Peyer's patch (tissue), 4 donors: ENCODE measurements at regions not wholly inside any gene's neighbourhood (a gene's known extent, or its start where the extent isn't known, plus 50 kb on each side); places are given as distances from the start of the nearest gene placed in this dataset.
"Not testable (repeated sequence)": the region's sequence is repeated elsewhere in the genome, so short reads cannot be mapped to it uniquely, and the experiment has no call there.

Experiments
- DNase-seq, 3 donors: peaks; one replicate each; pipeline ENCODE4 v3.0.0-alpha.2; 2017 to 2019
- H3K27ac ChIP-seq, 4 donors: fragments of 200-600 bp; sonication (generic); one replicate each; pipeline ENCODE4 v1.5.1; 2016 to 2019
- H3K27me3 ChIP-seq, 2 donors: fragments of 200-600 bp; sonication (generic); one replicate each; pipeline ENCODE4 v1.5.1; 2019
- H3K36me3 ChIP-seq, 3 donors: fragments of 200-600 bp; sonication (generic); one replicate each; pipeline ENCODE4 v1.5.1; 2016 to 2019
- H3K4me1 ChIP-seq, 4 donors: fragments of 200-600 bp; sonication (generic); one replicate each; pipeline ENCODE4 v1.5.1; 2016 to 2019
- H3K4me3 ChIP-seq, 4 donors: fragments of 200-600 bp; sonication (generic); 1 replicate in 3 of 4; 2 replicates in 1 of 4; pipeline ENCODE4 v1.5.1; 2016 to 2019; ENCODE audit warnings: mild to moderate bottlenecking in 1 of 4
- H3K9me3 ChIP-seq, 4 donors: fragments of 200-600 bp; sonication (generic); one replicate each; pipeline ENCODE4 v1.5.1; 2016 to 2019; ENCODE audit warnings: mild to moderate bottlenecking in 1 of 4
- POLR2A ChIP-seq, 2 donors: fragments of 450-650 bp; IDR thresholded peaks; one replicate each; pipeline ENCODE4 v1.5.1; 2017; ENCODE audit warnings: antibody characterized with exemption in 2 of 2, mild to moderate bottlenecking in 2 of 2, moderate library complexity in 2 of 2
- TF ChIP-seq, protein P1 (sequence below), 6 experiments: fragments of 450-650 bp in 4 of 6; fragments of 200-600 bp in 2 of 6; sonication (generic) in 1 of 6; IDR thresholded peaks; one replicate each; pipeline ENCODE4 v1.5.1; 2017 to 2019; ENCODE audit warnings: antibody characterized with exemption in 6 of 6, mild to moderate bottlenecking in 3 of 6, moderate library complexity in 1 of 6

DNA sequence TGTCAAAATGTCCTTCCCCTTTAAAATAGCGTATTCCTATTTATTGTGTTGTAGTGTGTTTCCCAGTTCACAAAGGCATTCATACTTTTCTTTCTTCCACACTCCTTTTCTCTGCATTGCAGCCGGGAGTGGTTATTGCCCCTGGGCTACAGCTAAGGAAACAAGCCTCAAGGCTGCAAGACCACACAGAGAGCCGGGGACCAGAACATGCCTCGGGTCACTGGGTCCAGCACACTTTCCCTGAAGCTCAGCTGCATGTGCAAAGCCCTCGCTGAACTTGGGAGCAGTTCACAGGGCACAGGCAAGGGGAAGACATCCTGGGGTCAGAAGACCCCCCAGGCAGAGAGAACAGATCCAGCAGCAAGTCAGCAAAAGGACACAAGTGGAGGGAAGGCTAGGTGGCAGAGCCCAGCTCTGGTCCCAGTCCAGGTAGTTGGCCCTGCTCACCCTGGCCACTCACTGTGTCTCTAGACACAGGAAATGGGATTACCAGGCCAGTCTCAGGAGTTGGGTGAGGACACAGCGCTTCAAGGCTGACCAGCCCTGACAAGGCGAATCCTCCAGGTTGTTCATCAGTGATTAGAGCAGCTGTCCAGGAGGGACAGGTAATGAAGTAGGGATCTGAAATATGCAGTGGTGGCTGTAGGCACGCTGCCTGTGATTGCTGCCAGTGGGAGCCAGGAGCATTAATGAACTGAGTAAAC, 118.2 kb downstream of the CD83 start:
- DNase-seq = no peak
- TF ChIP-seq, protein P1, sequence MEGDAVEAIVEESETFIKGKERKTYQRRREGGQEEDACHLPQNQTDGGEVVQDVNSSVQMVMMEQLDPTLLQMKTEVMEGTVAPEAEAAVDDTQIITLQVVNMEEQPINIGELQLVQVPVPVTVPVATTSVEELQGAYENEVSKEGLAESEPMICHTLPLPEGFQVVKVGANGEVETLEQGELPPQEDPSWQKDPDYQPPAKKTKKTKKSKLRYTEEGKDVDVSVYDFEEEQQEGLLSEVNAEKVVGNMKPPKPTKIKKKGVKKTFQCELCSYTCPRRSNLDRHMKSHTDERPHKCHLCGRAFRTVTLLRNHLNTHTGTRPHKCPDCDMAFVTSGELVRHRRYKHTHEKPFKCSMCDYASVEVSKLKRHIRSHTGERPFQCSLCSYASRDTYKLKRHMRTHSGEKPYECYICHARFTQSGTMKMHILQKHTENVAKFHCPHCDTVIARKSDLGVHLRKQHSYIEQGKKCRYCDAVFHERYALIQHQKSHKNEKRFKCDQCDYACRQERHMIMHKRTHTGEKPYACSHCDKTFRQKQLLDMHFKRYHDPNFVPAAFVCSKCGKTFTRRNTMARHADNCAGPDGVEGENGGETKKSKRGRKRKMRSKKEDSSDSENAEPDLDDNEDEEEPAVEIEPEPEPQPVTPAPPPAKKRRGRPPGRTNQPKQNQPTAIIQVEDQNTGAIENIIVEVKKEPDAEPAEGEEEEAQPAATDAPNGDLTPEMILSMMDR (IDR thresholded peaks at IDR 0.05) = no peak
- TF ChIP-seq POLR2A (IDR thresholded peaks at IDR 0.05) = no peak
- H3K27me3 ChIP-seq = no peaks in the 10 kb centered on the region
- H3K27ac ChIP-seq = no peak overlapping the region
- no peak overlapping the region for H3K4me3 ChIP-seq
- no peaks in the 10 kb centered on the region for H3K9me3 ChIP-seq
- H3K36me3 ChIP-seq = no peaks in the 10 kb centered on the region
- H3K4me1 ChIP-seq = no peaks in the 10 kb centered on the region

DNA sequence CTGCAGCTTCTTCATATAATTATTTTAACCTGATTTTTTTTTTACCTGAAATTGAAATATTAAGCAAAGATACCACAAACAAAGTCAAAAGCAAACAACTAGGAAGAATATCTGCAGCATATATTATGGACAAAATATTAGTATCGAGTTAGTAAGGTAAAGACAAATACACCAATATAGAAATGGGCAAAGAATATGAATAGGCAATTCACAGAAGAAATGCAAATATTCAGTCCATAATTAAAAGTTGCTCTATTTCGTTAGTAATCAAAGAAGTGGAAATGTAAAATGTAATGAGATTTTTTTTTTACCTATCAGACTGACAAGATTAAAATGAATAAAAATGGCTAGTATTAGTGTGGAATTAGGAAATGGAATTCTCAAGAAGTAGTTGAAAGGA, 121.5 kb downstream of the CD83 start:
- Histone ChIP-seq H3K4me1 (no peaks in the 10 kb centered on the region), H3K9me3 (no peaks in the 10 kb centered on the region), H3K36me3 (no peaks in the 10 kb centered on the region), H3K4me3 (no peak overlapping the region), H3K27me3 (no peaks in the 10 kb centered on the region), H3K27ac (no peak overlapping the region)
- DNase-seq = no peak
- TF ChIP-seq POLR2A (IDR thresholded peaks at IDR 0.05) = no peak
- TF ChIP-seq, protein P1 (IDR thresholded peaks at IDR 0.05) = no peak

DNA sequence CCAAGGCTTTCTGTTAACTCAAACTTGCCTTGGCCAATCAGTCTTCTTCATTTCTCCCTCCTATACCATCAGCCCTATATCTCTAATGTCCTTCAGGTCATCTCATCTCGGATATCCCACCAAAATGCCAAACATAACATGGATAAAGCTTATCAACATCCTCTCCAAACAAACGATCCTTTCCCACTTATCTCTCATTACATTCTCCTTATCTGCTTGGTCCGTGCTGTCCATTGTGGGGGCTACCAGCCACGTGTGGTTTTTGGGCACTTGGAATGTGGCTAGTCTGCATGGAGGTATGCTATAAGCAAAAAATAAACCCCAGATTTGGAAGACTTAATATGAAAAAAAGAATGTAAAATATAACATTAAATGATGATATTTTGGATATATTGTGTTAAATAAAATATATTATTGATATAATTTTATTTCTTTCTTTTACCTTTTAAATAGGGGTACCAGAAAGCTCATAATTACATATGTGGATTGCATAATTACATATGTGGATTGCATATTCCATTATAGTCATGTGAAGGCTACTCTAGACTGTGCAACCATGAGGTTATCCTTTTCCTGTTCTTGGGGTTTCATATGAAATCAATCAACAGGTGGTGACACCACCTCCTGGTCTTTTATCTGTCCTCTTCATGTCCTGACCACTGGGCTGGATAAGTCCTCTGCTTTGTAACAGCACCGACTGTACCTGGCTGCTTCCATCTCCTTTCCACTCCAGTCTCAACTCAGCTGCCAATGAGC, 123.0 kb downstream of the CD83 start:
- peak overlapping the region in 1 of 4 donors; percentile 20 for H3K27ac ChIP-seq
- no peaks in the 10 kb centered on the region for H3K27me3 ChIP-seq
- no peaks in the 10 kb centered on the region for H3K4me1 ChIP-seq
- H3K36me3 ChIP-seq = no peaks in the 10 kb centered on the region
- no peaks in the 10 kb centered on the region for H3K9me3 ChIP-seq
- no peak for DNase-seq
- TF ChIP-seq, protein P1 (IDR thresholded peaks at IDR 0.05) = no peak
- TF ChIP-seq POLR2A (IDR thresholded peaks at IDR 0.05) = no peak
- H3K4me3 ChIP-seq = no peak overlapping the region

DNA sequence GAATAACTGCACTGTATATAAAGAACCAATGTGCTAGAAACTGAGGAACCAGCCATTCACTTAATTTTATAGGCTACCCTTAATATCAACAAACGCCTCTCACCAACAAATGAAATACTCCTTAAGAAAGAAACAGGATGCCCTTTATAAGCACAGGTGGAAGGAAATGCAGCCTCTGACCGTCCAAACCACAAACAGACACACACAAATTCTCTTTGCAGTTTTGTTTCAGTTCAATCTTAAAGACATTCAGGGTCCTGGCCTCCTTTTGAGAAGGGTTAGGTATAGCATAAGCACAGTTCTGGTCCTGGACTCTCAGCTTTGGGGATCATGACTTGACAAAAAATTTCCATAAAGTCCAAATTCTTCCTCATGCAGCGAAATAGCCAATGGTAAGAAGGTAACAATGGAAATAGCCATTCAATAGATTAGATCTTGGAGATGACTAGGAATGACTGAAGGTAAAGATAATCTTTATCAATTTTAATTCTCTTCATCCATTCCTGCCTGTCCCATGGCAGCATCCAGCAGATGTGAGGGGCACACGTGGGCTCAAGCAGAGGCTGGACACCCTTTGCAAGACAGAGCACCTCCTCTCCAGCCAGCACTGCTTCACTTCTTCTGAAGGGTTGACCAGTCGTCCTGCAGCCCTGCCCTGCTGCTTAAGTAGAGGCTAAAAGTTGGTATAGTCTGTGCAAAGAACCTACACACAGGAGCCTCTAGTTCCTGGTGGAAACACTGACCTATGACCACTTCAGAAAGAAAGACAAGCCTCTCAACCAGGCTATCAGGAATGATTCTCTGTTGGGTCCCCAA, 123.9 kb downstream of the CD83 start:
- no peaks in the 10 kb centered on the region for H3K9me3 ChIP-seq
- H3K27ac ChIP-seq = peak overlapping the region in 1 of 4 donors; percentile 20
- no peak overlapping the region for H3K4me3 ChIP-seq
- no peaks in the 10 kb centered on the region for H3K36me3 ChIP-seq
- no peaks in the 10 kb centered on the region for H3K4me1 ChIP-seq
- TF ChIP-seq, protein P1 (IDR thresholded peaks at IDR 0.05) = no peak
- no peak for TF ChIP-seq POLR2A (IDR thresholded peaks at IDR 0.05)
- peak in 1 of 3 donors; percentile 36 for DNase-seq
- H3K27me3 ChIP-seq = no peaks in the 10 kb centered on the region

DNA sequence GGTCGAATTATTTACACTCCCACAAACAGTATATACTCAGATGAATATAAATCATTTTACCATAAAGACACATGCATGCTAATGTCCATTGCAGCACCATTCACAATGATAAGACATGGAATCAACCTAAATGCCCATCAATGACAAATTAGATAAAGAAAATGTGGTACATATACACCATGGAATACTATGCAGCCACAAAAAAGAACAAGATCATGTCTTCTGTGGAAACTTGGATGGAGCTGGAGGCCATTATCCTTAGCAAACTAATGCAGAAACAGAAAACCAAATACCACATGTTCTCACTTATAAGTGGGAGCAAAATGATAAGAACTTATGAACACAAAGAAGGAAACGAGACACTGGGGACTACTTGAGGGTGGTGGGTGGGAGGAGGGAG, 125.3 kb downstream of the CD83 start:
- H3K4me3 ChIP-seq, H3K27me3 ChIP-seq, H3K27ac ChIP-seq, DNase-seq, H3K9me3 ChIP-seq, H3K4me1 ChIP-seq, H3K36me3 ChIP-seq: not testable (repeated sequence)

DNA sequence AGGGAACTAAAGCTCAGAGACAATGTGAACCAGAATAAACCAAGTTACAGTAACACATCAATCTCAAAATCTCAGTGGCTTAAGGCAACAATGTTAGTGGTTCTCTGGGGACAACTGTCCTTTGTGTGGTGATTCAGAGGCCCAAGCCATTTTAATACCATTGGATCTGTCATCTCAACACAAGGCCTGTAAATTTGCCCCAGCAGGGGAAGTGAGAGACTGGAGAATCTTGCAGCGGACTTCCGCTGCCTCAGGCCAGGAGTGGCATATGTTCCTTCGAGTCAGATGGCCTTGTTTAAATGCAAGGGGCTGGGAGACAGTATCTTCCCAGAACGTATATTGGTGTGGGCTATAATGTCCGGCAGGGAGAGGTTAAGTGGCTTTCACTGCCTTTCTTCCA, 126.0 kb downstream of the CD83 start:
- no peak for TF ChIP-seq POLR2A (IDR thresholded peaks at IDR 0.05)
- TF ChIP-seq, protein P1 (IDR thresholded peaks at IDR 0.05) = no peak
- Histone ChIP-seq H3K4me1 (no peaks in the 10 kb centered on the region), H3K4me3 (no peak overlapping the region), H3K27ac (no peak overlapping the region), H3K9me3 (no peaks in the 10 kb centered on the region), H3K36me3 (no peaks in the 10 kb centered on the region), H3K27me3 (no peaks in the 10 kb centered on the region)
- no peak for DNase-seq
